ENCODE measurements at regions not wholly inside any gene's neighbourhood (a gene's known extent, or its start where the extent isn't known, plus 50 kb on each side); places are given as distances from the start of the nearest gene placed in this dataset.
"Not testable (repeated sequence)": the region's sequence is repeated elsewhere in the genome, so short reads cannot be mapped to it uniquely, and the experiment has no call there.

- H3K9me2 ChIP-seq = no peaks in the 10 kb centered on the region
- H3K79me2 ChIP-seq (ENCODE audit: insufficient read depth) = no peaks in the 10 kb centered on the region
- H3K9ac ChIP-seq = no peak overlapping the region
- H3K4me1 ChIP-seq (ENCODE audit: control insufficient read depth in 1 of 2, insufficient read depth in 2 of 2, low read depth in 1 of 2, low read length in 1 of 2) = no peaks in the 10 kb centered on the region
- CTCF ChIA-PET = no interaction called here
- no peak for TF ChIP-seq GATA2 (CRISPR knock-in tag; IDR thresholded peaks at IDR 0.05)
- TF ChIP-seq CHD2 (IDR thresholded peaks at IDR 0.05; ENCODE audit: low read length, partially characterized antibody) = no peak
- no peak for TF ChIP-seq ZBTB33 (IDR thresholded peaks at IDR 0.05; ENCODE audit: borderline replicate concordance, low read depth)
- no peak for TF ChIP-seq EZH2phosphoT487 (IDR thresholded peaks at IDR 0.05; ENCODE audit: borderline replicate concordance, low read depth)
- TF ChIP-seq RAD21 (IDR thresholded peaks at IDR 0.05; ENCODE audit: low read length) = no peak
- no peak for TF ChIP-seq USF1 (IDR thresholded peaks at IDR 0.05; ENCODE audit: borderline replicate concordance, low read depth)
- no peak for TF ChIP-seq MAX (IDR thresholded peaks at IDR 0.05; ENCODE audit: low read depth)
- TF ChIP-seq REST (IDR thresholded peaks at IDR 0.05; ENCODE audit: low read depth, low read length) = no peak
- no peak for TF ChIP-seq EP300 (IDR thresholded peaks at IDR 0.05; ENCODE audit: borderline replicate concordance in 1 of 2, low read depth in 1 of 2, low read length in 1 of 2)
- TF ChIP-seq USF2 (IDR thresholded peaks at IDR 0.05; ENCODE audit: borderline replicate concordance, low read depth, low read length) = no peak
- TF ChIP-seq RXRA (IDR thresholded peaks at IDR 0.05; ENCODE audit: borderline replicate concordance, low read depth) = no peak
- TF ChIP-seq MXI1 (IDR thresholded peaks at IDR 0.05; ENCODE audit: low read depth, low read length) = no peak
- TF ChIP-seq CTCF (IDR thresholded peaks at IDR 0.05) = no peak
- TF ChIP-seq RCOR1 (IDR thresholded peaks at IDR 0.05; ENCODE audit: low read length) = no peak
- no peak for TF ChIP-seq SMC3 (IDR thresholded peaks at IDR 0.05; ENCODE audit: low read depth, low read length)
- no peak for TF ChIP-seq ELF1 (IDR thresholded peaks at IDR 0.05)
- TF ChIP-seq TAF1 (IDR thresholded peaks at IDR 0.05; ENCODE audit: borderline replicate concordance, low read depth, low read length) = no peak
- no peaks in the 10 kb centered on the region for H3K36me3 ChIP-seq (replicated peaks in 1 of 2; ENCODE audit: control insufficient read depth in 1 of 2, insufficient read depth in 2 of 2, low read length in 1 of 2)
- no peaks in the 10 kb centered on the region for H4K20me1 ChIP-seq (ENCODE audit: insufficient read depth)
- H3K4me2 ChIP-seq = no peak overlapping the region
- no peaks in the 10 kb centered on the region for H3K9me3 ChIP-seq
- H2AFZ ChIP-seq (ENCODE audit: low read depth) = no peak overlapping the region
- 10% methylated on average over 2 of the region's 2 CpGs for WGBS (ENCODE audit: low lambda C conversion rate)
- no peaks in the 10 kb centered on the region for H3K27me3 ChIP-seq (ENCODE audit: insufficient read depth)
- no peaks in the 10 kb centered on the region for H3F3A ChIP-seq (replicated peaks; ENCODE audit: insufficient read depth)
- H3K4me3 ChIP-seq (ENCODE audit: low read depth in 2 of 2, low read length in 1 of 2) = no peak overlapping the region
- POLR2A ChIA-PET = no interaction called here
- DNase-seq = no peak
- H3K27ac ChIP-seq (ENCODE audit: low read depth in 2 of 2, low read length in 1 of 2) = no peak overlapping the region
Observed at GRCh38 chr21:22192766-22193165, 1194.6 kb downstream of the NCAM2 start.

- H3K9me3 ChIP-seq; H4K20me1 ChIP-seq (ENCODE audit: insufficient read depth); CTCF ChIA-PET; DNase-seq; H2AFZ ChIP-seq (ENCODE audit: low read depth); H3K4me1 ChIP-seq (ENCODE audit: control insufficient read depth in 1 of 2, insufficient read depth in 2 of 2, low read depth in 1 of 2, low read length in 1 of 2); H3K27me3 ChIP-seq (ENCODE audit: insufficient read depth); H3F3A ChIP-seq (replicated peaks; ENCODE audit: insufficient read depth); H3K4me2 ChIP-seq; H3K9ac ChIP-seq; H3K4me3 ChIP-seq (ENCODE audit: low read depth in 2 of 2, low read length in 1 of 2); H3K27ac ChIP-seq (ENCODE audit: low read depth in 2 of 2, low read length in 1 of 2); H3K36me3 ChIP-seq (replicated peaks in 1 of 2; ENCODE audit: control insufficient read depth in 1 of 2, insufficient read depth in 2 of 2, low read length in 1 of 2); POLR2A ChIA-PET; H3K9me2 ChIP-seq; H3K79me2 ChIP-seq (ENCODE audit: insufficient read depth): not testable (repeated sequence)
- 59% methylated on average over 5 of the region's 6 CpGs for WGBS (ENCODE audit: low lambda C conversion rate)
Observed at GRCh38 chr21:22194986-22195385, 1196.8 kb downstream of the NCAM2 start.

Measured in SK-N-SH (cell line).